Stimulated activated CD4-positive, alpha-beta T cell treated with anti-CD3 and anti-CD28 coated beads, Interleukin-4, amount 100 ng/mL, for 4 hours (primary cell): ENCODE measurements at regions not wholly inside any gene's neighbourhood (a gene's known extent, or its start where the extent isn't known, plus 50 kb on each side); places are given as distances from the start of the nearest gene placed in this dataset.
"Not testable (repeated sequence)": the region's sequence is repeated elsewhere in the genome, so short reads cannot be mapped to it uniquely, and the experiment has no call there.

Experiments used
- DNase-seq, 2 experiments: peaks; one replicate each; pipeline ENCODE4 v3.0.0-alpha.2; 2020

DNA sequence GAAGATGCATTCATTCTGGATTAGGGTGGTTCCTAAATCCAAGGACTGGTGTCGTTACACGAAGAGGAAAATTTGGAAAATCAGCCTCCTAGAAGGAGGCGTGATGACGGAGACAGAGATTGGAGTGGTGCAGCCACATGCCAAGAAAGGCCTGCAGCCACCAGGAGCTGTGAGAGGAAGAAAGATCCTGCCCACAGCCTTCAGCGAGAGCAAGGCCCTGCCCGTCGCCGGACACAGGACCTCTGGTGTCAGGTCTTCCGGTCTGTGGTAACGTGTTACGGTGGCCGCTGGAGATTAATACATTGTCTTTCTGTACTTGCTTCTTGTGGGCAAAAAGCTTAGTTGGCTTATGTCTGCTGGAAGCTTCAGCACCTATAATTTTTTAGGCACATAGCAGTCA is 1045.8 kb downstream of the BRD1 start:
- no peak for DNase-seq

DNA sequence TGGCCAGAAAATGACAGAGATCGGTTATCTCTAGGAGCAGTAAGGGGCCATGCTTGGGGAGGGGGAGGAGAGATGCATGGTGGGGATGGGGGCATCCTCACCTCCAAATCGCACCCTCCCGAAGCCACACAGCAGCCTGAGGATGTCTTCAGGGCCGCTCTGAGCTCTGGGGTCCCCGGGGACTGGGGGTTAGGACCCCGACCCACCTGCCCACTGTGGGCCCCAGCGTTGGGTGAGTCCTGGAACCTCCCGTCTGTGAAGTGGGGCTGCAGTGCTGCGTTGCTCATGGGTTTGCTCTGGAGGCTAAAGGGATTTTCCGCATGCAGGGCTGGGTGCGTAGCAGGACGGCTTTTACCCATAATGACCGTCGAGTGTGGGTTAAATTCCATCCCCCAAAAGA is 1046.3 kb downstream of the BRD1 start:
- no peak for DNase-seq

DNA sequence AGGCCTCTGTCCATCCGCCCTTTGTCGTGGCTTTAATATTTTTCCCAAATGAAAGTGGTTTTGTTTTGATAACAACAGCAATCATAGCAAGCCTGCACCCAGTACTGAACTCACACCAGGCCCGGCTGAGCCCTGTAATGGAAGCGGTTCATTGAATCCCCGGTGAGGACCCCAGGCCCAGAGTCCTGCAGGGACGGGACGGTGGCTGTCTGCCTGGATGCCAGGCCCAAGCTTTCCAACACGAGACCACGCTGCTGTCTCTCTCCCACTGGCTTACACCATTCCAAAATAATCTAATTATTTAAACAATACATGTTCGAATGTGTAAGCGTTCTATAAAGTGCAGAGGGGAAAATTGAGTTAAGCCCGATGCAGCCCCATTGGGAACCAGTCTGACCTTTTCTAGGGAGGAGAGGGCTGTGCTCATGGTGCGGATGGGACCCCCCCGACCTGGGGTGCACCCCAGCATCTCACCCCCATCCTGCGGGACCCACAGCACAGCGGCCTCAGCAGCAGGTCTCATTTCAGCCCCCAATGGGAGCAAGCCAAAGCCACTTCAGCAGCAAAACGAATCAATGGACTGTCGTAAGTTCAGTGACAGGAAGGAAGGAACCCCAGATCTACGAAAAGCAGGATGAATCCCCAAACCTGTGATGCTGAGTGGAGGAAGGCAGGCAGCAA is 1046.9 kb downstream of the BRD1 start:
- no peak for DNase-seq

GRCh38 chr22:48779661-48780596 is 1047.7 kb downstream of the BRD1 start:
- no peak for DNase-seq

GRCh38 chr22:48779211-48779643 is 1048.4 kb downstream of the BRD1 start:
- no peak for DNase-seq

- DNase-seq: no peak
Observed at GRCh38 chr22:48778308-48779195, 1049.1 kb downstream of the BRD1 start.

- DNase-seq: no peak
Observed at GRCh38 chr22:48772286-48772907, 1055.3 kb downstream of the BRD1 start.

DNA sequence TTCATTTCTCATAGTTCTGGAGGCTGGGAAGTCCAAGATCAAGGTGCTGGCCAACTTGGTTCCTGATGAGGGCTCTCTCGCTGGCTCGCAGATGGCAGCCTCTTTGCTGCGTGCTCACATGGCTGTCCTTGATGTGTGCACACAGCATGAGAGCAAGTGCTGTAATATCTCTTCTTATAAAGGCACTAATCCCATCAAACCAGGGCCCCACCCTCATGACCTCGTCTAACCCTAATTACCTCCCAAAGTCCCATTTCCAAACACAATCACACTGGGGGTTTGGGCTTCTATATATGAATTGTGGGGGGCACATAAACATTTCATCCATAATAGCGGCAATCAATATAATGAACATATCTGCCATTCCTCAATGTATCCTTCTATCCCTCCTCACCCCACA is 1062.1 kb downstream of the BRD1 start:
- no peak for DNase-seq

DNA sequence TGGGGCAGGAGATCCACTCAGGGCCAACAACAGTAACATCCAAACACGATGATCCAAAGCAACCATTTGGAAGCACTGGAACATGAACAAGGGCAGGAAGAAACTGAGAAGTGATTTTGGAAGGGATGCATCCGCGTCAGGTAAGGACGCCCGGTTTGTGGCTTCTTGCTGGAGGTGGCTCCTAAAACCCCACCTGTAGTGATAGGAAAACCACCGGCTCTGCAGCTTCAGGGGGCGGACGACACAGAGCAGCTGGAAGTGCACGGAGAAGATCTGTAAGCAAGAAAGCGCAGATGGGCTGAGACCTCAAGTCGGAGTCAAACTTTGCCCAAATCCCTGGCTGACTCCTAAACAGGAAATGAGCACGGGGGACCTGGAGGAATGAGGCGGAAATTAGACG is 1066.1 kb downstream of the BRD1 start:
- no peak for DNase-seq

DNA sequence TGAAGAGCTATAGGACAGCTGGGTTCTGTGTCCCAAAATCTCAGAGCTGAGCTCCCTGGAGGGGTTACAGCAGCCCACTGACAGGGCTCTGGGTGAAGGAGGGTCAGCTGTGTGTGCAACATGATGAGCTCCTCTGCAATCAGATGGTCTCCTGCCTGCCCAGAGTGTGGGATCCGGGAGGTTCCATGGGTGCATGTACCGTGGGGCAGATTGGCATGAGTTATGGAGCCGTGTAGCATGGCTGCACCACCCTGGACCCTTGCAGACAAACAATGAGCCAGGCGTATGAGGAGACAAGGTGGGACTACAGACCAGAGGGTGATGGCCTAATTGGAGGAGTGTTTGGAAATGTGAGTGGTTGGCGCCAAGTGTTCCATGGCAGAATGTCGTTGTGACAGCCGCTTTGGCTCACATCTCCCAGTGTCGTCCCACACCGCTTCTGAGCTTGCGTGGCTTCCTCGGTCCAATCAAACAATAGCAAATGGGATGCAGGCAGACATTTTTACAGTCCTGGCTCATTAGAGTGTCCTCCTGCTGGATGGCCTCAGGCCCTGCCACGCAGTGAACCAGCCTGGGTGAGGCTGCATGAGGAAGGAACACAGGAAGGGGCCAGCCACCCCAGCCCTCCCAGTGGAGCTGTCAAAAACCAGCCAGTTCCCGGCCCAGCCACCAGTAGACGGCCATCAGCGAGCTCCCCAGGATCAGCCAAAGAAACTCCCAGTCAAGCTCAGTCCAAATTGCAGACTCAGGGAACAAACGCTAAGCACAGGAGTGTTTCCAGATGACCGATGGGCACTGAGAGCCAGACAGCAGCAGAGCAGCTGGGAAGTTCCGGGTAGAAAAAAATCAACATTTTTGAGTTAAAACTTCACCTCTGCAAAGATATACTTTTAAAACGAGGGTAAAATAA is 1066.9 kb downstream of the BRD1 start:
- no peak for DNase-seq

- no peak for DNase-seq
Observed at GRCh38 chr22:48758881-48759875, 1068.5 kb downstream of the BRD1 start.

GRCh38 chr22:48757985-48758561 is 1069.6 kb downstream of the BRD1 start:
- DNase-seq: no peak

GRCh38 chr22:48757581-48757980 is 1070.1 kb downstream of the BRD1 start:
- DNase-seq: no peak

GRCh38 chr22:48757135-48757534 is 1070.5 kb downstream of the BRD1 start:
- not testable (repeated sequence) for DNase-seq

DNA sequence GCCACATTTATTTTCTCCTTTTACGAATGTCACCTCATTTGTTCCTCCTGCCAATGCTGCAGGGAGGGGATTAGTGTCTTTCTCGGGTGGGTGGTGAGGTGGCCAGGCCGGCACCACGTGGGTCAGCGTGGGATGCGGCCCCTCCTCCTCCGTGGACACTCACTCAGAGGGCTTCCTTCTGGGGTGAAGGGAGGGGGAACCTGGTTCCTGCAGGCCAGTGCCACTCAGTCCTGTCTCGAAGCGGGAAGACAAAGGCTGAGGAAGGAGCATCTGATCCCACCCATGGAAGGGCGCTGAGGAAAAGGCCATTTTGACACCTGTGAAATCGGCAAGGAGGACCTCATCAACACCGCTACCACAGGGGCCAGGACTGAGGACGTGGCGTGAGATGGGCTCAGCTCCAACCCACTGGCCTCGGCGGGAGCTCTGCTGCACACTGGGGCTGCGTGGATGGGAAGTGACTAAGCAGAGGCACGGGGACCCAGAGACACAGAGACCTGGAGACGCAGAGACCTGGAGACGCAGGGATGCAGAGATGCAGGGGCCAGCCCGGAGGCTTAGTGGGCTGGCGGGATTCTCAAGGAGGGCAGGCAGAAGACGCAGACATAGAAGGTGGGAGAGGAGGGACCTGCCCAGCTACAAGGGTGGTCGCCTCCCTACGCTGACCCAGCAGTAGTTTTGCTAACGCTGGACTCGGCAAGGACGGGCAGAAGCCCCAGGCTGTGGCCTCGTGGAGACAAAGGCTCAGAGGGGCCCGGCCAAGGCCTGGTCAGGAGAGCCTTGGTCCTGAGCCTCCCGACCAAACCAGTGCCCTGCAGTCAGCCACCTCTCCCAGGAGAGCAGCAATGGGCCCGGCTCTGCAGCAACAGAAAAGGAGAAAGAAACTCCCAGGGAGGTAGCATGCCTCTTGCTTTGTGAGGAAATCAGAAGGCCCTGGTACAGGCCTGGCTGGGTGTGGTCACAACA is 1071.2 kb downstream of the BRD1 start:
- no peak for DNase-seq

DNA sequence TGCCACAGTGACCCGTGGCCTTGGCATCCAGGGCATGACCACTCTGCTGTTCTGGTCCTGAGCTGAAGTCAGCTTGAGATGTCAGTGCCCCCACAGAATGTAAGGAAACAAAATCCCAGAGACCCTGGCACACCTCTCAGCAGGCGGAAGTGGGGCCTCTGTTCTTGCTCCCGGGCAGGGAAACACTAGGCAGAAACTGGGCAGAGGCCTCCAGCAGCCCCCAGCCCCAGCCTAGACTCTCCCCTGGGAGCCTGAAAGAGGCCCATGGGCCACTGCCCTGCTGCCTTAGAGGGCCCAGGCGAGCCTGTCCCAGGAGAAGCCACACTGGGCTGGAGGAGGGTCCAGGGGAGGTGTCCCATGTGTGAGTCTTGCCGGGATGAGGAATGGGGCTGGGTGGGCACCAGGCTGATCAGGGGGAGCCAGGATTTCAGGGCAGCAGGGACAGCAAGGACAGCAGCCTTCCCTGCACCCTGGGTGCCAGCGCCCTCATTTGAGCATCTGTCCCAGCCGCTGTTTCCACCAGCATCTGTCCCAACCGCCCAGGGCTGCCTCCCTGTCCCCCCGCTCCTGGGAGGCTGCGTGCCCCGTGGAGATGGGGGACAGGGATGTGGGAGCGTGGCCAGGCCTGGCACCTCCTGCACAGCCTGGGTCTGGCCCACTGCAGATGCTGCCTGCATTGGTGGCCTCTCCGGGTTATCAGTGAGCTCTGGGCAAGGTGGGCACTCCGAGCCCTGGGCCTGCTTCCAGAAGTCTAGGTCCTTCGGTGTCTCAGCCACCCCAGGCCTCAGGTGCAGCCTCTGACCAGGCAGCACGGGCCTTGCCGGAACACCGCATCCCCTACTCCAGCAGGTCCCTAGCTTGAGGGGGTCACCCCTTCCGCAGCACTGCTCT is 1072.4 kb downstream of the BRD1 start:
- DNase-seq: no peak

- DNase-seq: no peak
Observed at GRCh38 chr22:48754611-48755058, 1073.0 kb downstream of the BRD1 start.
